A673 (cell line): ENCODE measurements at regions not wholly inside any gene's neighbourhood (a gene's known extent, or its start where the extent isn't known, plus 50 kb on each side); places are given as distances from the start of the nearest gene placed in this dataset.

Experiments
- BruUV-seq: library from RNA; stranded (reverse); fragments of 400-500 nt; replicated peaks from 2 replicates; lab custom pipeline; 2021; lab: Mats Ljungman, UMichigan
- CTCF ChIA-PET: fragments of 300-600 bp; sonication (Branson Sonifier 250); formaldehyde crosslinking; loops from one replicate; lab custom pipeline; 2022; ENCODE audit warnings: antibody characterized with exemption; lab: Charles Lee
- POLR2A ChIA-PET: fragments of 300-600 bp; sonication (Branson Sonifier 250); formaldehyde crosslinking; loops from one replicate; lab custom pipeline; 2022; ENCODE audit warnings: antibody characterized with exemption; ENCODE audit not compliant: low non-redundant PET; lab: Charles Lee
- DNase-seq: peaks from one replicate; pipeline ENCODE4 v3.0.0-alpha.2; 2015; ENCODE audit warnings: low spot score
- H3K27ac ChIP-seq: fragments of 200-600 bp; sonication (generic); 2 replicates; pipeline ENCODE4 v1.5.1; 2016; ENCODE audit warnings: mixed run types, low read depth, mild to moderate bottlenecking, mixed read lengths, antibody characterized with exemption, low read length; ENCODE audit not compliant: poor library complexity, severe bottlenecking
- H3K27me3 ChIP-seq: fragments of 200-600 bp; sonication (generic); replicated peaks from 2 replicates; pipeline ENCODE4 v1.6.1; 2017; ENCODE audit warnings: mixed run types, low read depth, mild to moderate bottlenecking, mixed read lengths, antibody characterized with exemption, low read length; ENCODE audit not compliant: insufficient read depth, poor library complexity
- H3K36me3 ChIP-seq: fragments of 200-600 bp; sonication (generic); 2 replicates; pipeline ENCODE4 v1.6.1; 2016; ENCODE audit warnings: mixed run types, mild to moderate bottlenecking, mixed read lengths, antibody characterized with exemption, low read length; ENCODE audit not compliant: insufficient read depth, poor library complexity, severe bottlenecking
- H3K4me1 ChIP-seq: fragments of 200-600 bp; sonication (generic); 2 replicates; pipeline ENCODE4 v1.6.1; 2017; ENCODE audit warnings: mixed run types, mild to moderate bottlenecking, mixed read lengths, antibody characterized with exemption, low read length; ENCODE audit not compliant: insufficient read depth, poor library complexity, severe bottlenecking
- H3K4me3 ChIP-seq: fragments of 200-600 bp; sonication (generic); 2 replicates; pipeline ENCODE4 v1.5.1; 2016; ENCODE audit warnings: low read depth, mixed run types, mild to moderate bottlenecking, mixed read lengths, low read length; ENCODE audit not compliant: poor library complexity, severe bottlenecking
- H3K9me3 ChIP-seq: fragments of 200-600 bp; sonication (generic); 2 replicates; pipeline ENCODE4 v1.6.1; 2016; ENCODE audit warnings: mixed run types, low read depth, mild to moderate bottlenecking, mixed read lengths, antibody characterized with exemption, low read length; ENCODE audit not compliant: poor library complexity, severe bottlenecking
- EZH2 ChIP-seq: fragments of 200-600 bp; sonication (generic); IDR thresholded peaks from 2 replicates; pipeline ENCODE4 v1.6.1; 2017; ENCODE audit warnings: borderline replicate concordance, low read depth, mild to moderate bottlenecking, mixed read lengths, antibody characterized with exemption, low read length; ENCODE audit not compliant: poor library complexity, severe bottlenecking
- intact Hi-C: fragments of 100-400 bp; cut with micrococcal nuclease; formaldehyde crosslinking; loops from one replicate; pipeline ENCODE4 v1.10.0; 2022; ENCODE audit not compliant: unreplicated experiment
- TF ChIP-seq, protein P1 (sequence below): fragments of 300-800, 200-600 bp; sonication (generic); conservative IDR thresholded peaks from 2 replicates; pipeline ENCODE4 v1.5.1; 2017; ENCODE audit warnings: low read depth, mild to moderate bottlenecking, antibody characterized with exemption, low read length, moderate library complexity, mixed read lengths

DNA sequence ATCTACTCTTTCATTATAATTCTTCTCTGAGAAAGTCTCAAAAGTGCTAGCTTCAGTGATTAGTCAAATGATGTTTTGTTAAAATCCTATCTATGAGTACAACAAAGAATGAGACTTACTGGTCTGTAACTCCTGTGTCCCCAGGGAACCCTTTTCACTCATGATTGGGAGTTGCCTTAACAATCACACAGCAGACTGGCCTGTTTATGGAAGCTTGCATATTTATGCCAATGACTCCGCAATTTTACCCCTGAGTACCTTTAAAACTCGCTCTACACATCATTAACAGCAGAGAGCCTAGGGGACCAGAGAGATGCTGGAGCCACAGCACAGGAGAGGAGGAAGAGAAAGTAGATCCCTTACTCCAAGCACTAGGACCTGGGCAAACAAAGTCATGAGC, 628.1 kb downstream of the IGSF11 start:
- intact Hi-C loops = no loop called here
- BruUV-seq = no TSS peak

DNA sequence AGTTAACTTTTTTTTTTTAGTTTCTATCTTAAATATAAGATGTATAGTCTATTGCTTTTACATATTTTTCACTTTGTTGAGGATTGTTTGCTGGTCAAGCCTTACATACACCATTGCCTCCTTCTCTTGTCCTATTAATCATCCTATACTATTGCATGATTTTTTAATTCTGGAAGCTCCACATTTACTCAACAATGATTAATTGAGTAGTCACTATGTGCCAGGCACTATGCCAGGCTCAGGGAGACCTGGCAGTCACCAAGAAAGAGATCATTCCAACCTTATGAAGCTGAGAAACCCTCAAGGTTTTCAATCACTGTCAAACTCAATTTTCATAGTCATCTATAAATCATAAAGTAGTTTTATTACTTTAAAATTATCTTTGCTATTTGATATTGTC, 626.2 kb downstream of the IGSF11 start:
- intact Hi-C loops = no loop called here
- H3K9me3 ChIP-seq = no peaks in the 10 kb centered on the region
- ChIA-PET POLR2A (no interaction called here), CTCF (no interaction called here)
- H3K27ac ChIP-seq = no peak overlapping the region
- H3K4me1 ChIP-seq = no peaks in the 10 kb centered on the region
- no TSS peak for BruUV-seq
- no peak for DNase-seq
- no peaks in the 10 kb centered on the region for H3K27me3 ChIP-seq
- H3K4me3 ChIP-seq = no peak overlapping the region
- TF ChIP-seq EZH2 = no peak
- no peaks in the 10 kb centered on the region for H3K36me3 ChIP-seq

More for the DNA sequence above, 628.1 kb downstream of the IGSF11 start:
- no peaks in the 10 kb centered on the region for H3K27me3 ChIP-seq
- H3K4me3 ChIP-seq = no peak overlapping the region
- H3K9me3 ChIP-seq = no peaks in the 10 kb centered on the region
- ChIA-PET POLR2A (no interaction called here), CTCF (no interaction called here)
- no peak for DNase-seq
- no peaks in the 10 kb centered on the region for H3K36me3 ChIP-seq
- no peaks in the 10 kb centered on the region for H3K4me1 ChIP-seq
- TF ChIP-seq, protein P1, sequence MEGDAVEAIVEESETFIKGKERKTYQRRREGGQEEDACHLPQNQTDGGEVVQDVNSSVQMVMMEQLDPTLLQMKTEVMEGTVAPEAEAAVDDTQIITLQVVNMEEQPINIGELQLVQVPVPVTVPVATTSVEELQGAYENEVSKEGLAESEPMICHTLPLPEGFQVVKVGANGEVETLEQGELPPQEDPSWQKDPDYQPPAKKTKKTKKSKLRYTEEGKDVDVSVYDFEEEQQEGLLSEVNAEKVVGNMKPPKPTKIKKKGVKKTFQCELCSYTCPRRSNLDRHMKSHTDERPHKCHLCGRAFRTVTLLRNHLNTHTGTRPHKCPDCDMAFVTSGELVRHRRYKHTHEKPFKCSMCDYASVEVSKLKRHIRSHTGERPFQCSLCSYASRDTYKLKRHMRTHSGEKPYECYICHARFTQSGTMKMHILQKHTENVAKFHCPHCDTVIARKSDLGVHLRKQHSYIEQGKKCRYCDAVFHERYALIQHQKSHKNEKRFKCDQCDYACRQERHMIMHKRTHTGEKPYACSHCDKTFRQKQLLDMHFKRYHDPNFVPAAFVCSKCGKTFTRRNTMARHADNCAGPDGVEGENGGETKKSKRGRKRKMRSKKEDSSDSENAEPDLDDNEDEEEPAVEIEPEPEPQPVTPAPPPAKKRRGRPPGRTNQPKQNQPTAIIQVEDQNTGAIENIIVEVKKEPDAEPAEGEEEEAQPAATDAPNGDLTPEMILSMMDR = no peak
- TF ChIP-seq EZH2 = no peak
- no peak overlapping the region for H3K27ac ChIP-seq

DNA sequence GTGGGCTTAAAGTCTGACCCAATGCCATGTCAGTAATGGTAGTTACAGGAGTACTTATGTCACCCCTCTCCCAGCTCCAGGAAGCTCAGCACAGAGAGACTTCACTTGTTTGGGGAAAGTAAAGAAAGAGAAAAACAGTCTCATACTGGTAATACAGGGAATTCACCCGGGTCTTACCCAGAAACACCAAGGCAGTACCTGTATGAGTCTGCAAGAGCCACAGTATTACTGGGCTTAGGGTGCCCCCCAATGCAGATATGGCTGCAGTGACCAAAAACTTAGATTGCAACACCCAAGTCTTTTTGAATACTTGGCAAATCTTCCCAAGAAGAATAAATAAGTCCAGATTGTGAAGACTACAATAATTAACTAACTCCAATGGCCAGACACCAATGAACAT, 622.1 kb downstream of the IGSF11 start:
- ChIA-PET CTCF (no interaction called here), POLR2A (no interaction called here)
- no peaks in the 10 kb centered on the region for H3K4me1 ChIP-seq
- DNase-seq = no peak
- H3K27me3 ChIP-seq = no peaks in the 10 kb centered on the region
- TF ChIP-seq, protein P1 = no peak
- no peak for TF ChIP-seq EZH2
- BruUV-seq = no TSS peak
- H3K27ac ChIP-seq = no peak overlapping the region
- no peaks in the 10 kb centered on the region for H3K36me3 ChIP-seq
- intact Hi-C loops = no loop called here
- H3K4me3 ChIP-seq = no peak overlapping the region
- H3K9me3 ChIP-seq = no peaks in the 10 kb centered on the region

DNA sequence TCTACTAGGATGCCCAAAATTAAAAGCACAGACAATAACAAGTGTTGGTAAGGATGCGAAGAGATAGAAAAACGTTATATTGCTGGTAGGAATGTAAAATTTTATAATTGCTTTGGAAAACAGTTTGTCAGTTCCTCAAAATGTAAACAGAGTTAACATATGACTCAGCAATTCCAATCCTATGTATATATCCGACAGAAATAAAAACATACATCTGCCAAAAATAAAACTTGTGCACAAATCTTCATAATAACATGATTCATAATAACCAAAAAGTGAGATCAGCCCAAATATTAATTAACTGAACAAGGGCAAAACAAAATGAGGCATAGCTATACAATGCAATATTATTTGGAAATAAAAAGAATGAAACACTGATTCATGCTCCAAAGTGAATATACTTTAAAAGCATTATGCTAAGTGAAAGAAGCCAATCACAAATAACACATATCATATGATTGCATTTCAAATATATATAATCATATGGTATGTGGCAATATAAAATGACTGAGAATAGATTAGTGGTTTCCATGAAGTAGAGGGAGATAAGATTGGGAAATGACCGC, 609.3 kb downstream of the IGSF11 start:
- no TSS peak for BruUV-seq
- CTCF ChIA-PET = no interaction called here
- no peak for DNase-seq

More for the DNA sequence above, 609.3 kb downstream of the IGSF11 start:
- Histone ChIP-seq H3K27me3 (no peaks in the 10 kb centered on the region), H3K36me3 (no peaks in the 10 kb centered on the region), H3K9me3 (no peaks in the 10 kb centered on the region), H3K27ac (no peak overlapping the region), H3K4me3 (no peak overlapping the region), H3K4me1 (no peaks in the 10 kb centered on the region)
- intact Hi-C loops = no loop called here
- POLR2A ChIA-PET = no interaction called here
- no peak for TF ChIP-seq EZH2
- TF ChIP-seq, protein P1 = no peak
